ENCODE measurements at regions not wholly inside any gene's neighbourhood (a gene's known extent, or its start where the extent isn't known, plus 50 kb on each side); places are given as distances from the start of the nearest gene placed in this dataset.

- POLR2A ChIA-PET, result no interaction called here
- H3K4me1 Mint-ChIP-seq, result no peaks in the 10 kb centered on the region
- H3K27me3 Mint-ChIP-seq, result no peaks in the 10 kb centered on the region
- H3K9me3 Mint-ChIP-seq, result no peaks in the 10 kb centered on the region
- DNase-seq (no peak), ATAC-seq (ENCODE audit: low read depth) (no peak)
- CTCF ChIA-PET, result no interaction called here
- no peaks in the 10 kb centered on the region for H3K36me3 Mint-ChIP-seq (ENCODE audit: low read depth)
- intact Hi-C loops (cut with micrococcal nuclease), result no loop called here
- TF ChIP-seq, protein P1, sequence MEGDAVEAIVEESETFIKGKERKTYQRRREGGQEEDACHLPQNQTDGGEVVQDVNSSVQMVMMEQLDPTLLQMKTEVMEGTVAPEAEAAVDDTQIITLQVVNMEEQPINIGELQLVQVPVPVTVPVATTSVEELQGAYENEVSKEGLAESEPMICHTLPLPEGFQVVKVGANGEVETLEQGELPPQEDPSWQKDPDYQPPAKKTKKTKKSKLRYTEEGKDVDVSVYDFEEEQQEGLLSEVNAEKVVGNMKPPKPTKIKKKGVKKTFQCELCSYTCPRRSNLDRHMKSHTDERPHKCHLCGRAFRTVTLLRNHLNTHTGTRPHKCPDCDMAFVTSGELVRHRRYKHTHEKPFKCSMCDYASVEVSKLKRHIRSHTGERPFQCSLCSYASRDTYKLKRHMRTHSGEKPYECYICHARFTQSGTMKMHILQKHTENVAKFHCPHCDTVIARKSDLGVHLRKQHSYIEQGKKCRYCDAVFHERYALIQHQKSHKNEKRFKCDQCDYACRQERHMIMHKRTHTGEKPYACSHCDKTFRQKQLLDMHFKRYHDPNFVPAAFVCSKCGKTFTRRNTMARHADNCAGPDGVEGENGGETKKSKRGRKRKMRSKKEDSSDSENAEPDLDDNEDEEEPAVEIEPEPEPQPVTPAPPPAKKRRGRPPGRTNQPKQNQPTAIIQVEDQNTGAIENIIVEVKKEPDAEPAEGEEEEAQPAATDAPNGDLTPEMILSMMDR (IDR thresholded peaks at IDR 0.05), result no peak
- no peak overlapping the region for H3K4me3 Mint-ChIP-seq
- H3K27ac Mint-ChIP-seq, result no peak overlapping the region
Measured at GRCh38 chr4:31549256-31549655, 829.1 kb downstream of the PCDH7 start.

DNA sequence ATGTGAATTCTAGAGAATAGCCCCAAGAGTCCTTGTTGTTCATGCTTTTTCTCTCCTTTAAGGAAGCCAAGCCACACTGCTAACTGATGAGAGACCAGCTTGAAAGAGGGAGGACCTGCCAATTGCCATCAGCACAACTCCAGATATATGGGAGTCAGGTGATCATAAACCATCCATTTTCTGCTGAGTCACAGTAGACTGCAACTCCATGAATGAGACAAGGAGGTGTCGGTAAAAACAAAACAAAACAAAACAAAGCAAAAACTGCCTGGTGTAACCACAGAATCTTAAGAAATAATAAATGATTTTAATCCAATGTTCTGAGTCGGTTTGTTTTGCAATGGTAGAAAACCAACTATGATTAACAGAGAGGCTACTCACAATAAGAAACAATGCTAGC lies 837.3 kb downstream of the PCDH7 start:
- H3K4me1 Mint-ChIP-seq, result no peaks in the 10 kb centered on the region
- H3K27ac Mint-ChIP-seq, result no peak overlapping the region
- intact Hi-C loops (cut with micrococcal nuclease), result no loop called here
- H3K4me3 Mint-ChIP-seq, result no peak overlapping the region
- ChIA-PET CTCF (no interaction called here), POLR2A (no interaction called here)
- TF ChIP-seq, protein P1 (IDR thresholded peaks at IDR 0.05), result no peak
- DNase-seq (no peak), ATAC-seq (ENCODE audit: low read depth) (no peak)
- no peaks in the 10 kb centered on the region for H3K27me3 Mint-ChIP-seq
- H3K36me3 Mint-ChIP-seq (ENCODE audit: low read depth), result no peaks in the 10 kb centered on the region
- peaks cover 7% of the 10 kb centered on the region for H3K9me3 Mint-ChIP-seq

DNA sequence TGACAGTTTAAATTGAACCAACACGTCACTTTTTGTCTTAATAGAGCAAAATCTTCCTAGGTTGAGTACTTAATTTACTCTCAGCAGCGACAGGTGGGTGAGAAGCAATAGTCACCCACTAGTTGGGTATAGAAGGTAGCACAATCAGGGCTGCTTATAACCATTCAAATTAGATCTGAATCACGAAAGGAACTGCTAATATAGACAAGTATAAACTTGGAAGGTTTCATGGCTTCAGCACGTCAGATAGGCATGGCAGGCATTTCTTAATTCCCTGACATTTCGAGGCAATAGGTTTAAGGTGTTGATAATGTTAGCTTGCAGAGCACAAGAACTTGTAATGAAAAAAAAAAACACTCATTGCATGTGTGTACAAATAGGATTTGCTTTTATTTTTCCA lies 853.4 kb downstream of the PCDH7 start:
- no peak overlapping the region for H3K4me3 Mint-ChIP-seq
- TF ChIP-seq, protein P1 (IDR thresholded peaks at IDR 0.05), result no peak
- H3K36me3 Mint-ChIP-seq (ENCODE audit: low read depth), result no peaks in the 10 kb centered on the region
- POLR2A ChIA-PET, result no interaction called here
- DNase-seq (no peak), ATAC-seq (ENCODE audit: low read depth) (no peak)
- peaks cover 6% of the 10 kb centered on the region for H3K9me3 Mint-ChIP-seq
- no peak overlapping the region for H3K27ac Mint-ChIP-seq
- intact Hi-C loops (cut with micrococcal nuclease), result no loop called here
- H3K27me3 Mint-ChIP-seq, result no peaks in the 10 kb centered on the region
- CTCF ChIA-PET, result no interaction called here
- no peaks in the 10 kb centered on the region for H3K4me1 Mint-ChIP-seq

DNA sequence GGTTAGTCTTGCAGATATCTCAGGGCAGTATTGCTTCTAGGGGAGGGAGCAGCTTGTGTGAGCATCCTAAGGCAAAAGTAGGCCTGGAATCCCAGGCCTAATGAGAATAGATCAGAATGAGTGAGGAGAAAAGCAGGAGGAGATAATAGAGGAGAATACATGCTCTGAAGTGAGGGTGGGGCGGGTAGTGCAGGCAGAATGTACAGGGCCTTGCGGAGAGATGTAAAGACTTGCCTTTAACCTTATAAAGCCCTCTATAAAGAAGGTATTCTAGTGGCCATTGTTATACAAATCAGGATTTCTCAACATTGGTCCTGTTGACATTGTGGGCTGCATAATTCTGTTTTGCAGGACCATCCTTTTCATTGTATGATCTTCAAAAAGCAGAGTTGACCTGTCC lies 855.3 kb downstream of the PCDH7 start:
- ChIA-PET CTCF (no interaction called here), POLR2A (no interaction called here)
- H3K9me3 Mint-ChIP-seq, result peaks cover 6% of the 10 kb centered on the region
- intact Hi-C loops (cut with micrococcal nuclease), result no loop called here
- ATAC-seq (ENCODE audit: low read depth) (no peak), DNase-seq (no peak)
- H3K27ac Mint-ChIP-seq, result no peak overlapping the region
- H3K4me3 Mint-ChIP-seq, result no peak overlapping the region
- H3K36me3 Mint-ChIP-seq (ENCODE audit: low read depth), result no peaks in the 10 kb centered on the region
- TF ChIP-seq, protein P1 (IDR thresholded peaks at IDR 0.05), result no peak
- no peaks in the 10 kb centered on the region for H3K27me3 Mint-ChIP-seq
- H3K4me1 Mint-ChIP-seq, result no peaks in the 10 kb centered on the region

- intact Hi-C loops (cut with micrococcal nuclease), result no loop called here
Measured at GRCh38 chr4:31580843-31581242, 860.7 kb downstream of the PCDH7 start.

More at GRCh38 chr4:31580843-31581242, 860.7 kb downstream of the PCDH7 start:
- no peaks in the 10 kb centered on the region for H3K36me3 Mint-ChIP-seq (ENCODE audit: low read depth)
- ChIA-PET CTCF (no interaction called here), POLR2A (no interaction called here)
- no peaks in the 10 kb centered on the region for H3K9me3 Mint-ChIP-seq
- no peak overlapping the region for H3K27ac Mint-ChIP-seq
- H3K4me3 Mint-ChIP-seq, result no peak overlapping the region
- TF ChIP-seq, protein P1 (IDR thresholded peaks at IDR 0.05), result no peak
- ATAC-seq (ENCODE audit: low read depth) (no peak), DNase-seq (no peak)
- H3K27me3 Mint-ChIP-seq, result no peaks in the 10 kb centered on the region
- H3K4me1 Mint-ChIP-seq, result no peaks in the 10 kb centered on the region

Measured in activated B cell treated with CpG ODN at 0.5 μM for 24 hours (primary cell).